Neural cell (in vitro differentiated cells): ENCODE measurements at regions not wholly inside any gene's neighbourhood (a gene's known extent, or its start where the extent isn't known, plus 50 kb on each side); places are given as distances from the start of the nearest gene placed in this dataset.

Source experiments
- H2AFZ ChIP-seq: fragments of 200-600, 300-800 bp; sonication (generic), shearing (Covaris generic); 2 replicates; pipeline ENCODE4 v1.6.0; 2014; ENCODE audit warnings: low read depth, mild to moderate bottlenecking, antibody characterized with exemption, low read length, moderate library complexity
- H3F3A ChIP-seq: fragments of 200-600 bp; shearing (Covaris generic); 2 replicates; pipeline ENCODE4 v1.6.1; 2016; ENCODE audit warnings: mild to moderate bottlenecking, moderate library complexity, mixed read lengths, antibody characterized with exemption, low read length; ENCODE audit not compliant: insufficient read depth, poor library complexity, severe bottlenecking
- H3K27ac ChIP-seq: fragments of 200-600, 300-800 bp; sonication (generic), shearing (Covaris generic); 2 replicates; pipeline ENCODE4 v1.5.1; 2014; ENCODE audit warnings: mild to moderate bottlenecking, low read length, moderate library complexity
- H3K27me3 ChIP-seq: fragments of 300-800, 200-600 bp; sonication (generic), shearing (Covaris generic); 2 replicates; pipeline ENCODE4 v1.6.0; 2014; ENCODE audit warnings: mild to moderate bottlenecking, low read depth, low read length, moderate library complexity; ENCODE audit not compliant: insufficient read depth
- H3K36me3 ChIP-seq: fragments of 300-800, 200-600 bp; sonication (generic), shearing (Covaris generic); 2 replicates; pipeline ENCODE4 v1.5.1; 2014; ENCODE audit warnings: mild to moderate bottlenecking, antibody characterized with exemption, low read length, moderate library complexity; ENCODE audit not compliant: insufficient read depth
- H3K4me2 ChIP-seq: fragments of 300-800, 200-600 bp; sonication (generic), shearing (Covaris generic); 2 replicates; pipeline ENCODE4 v1.6.0; 2014; ENCODE audit warnings: mild to moderate bottlenecking, low read length
- H3K4me3 ChIP-seq: fragments of 300-800, 200-600 bp; sonication (generic), shearing (Covaris generic); 2 replicates; pipeline ENCODE4 v1.5.1; 2014; ENCODE audit warnings: mild to moderate bottlenecking, low read length, moderate library complexity
- H3K79me2 ChIP-seq: fragments of 200-600 bp; shearing (Covaris generic); replicated peaks from 2 replicates; pipeline ENCODE4 v1.6.0; 2014; ENCODE audit warnings: mild to moderate bottlenecking, low read length, moderate library complexity; ENCODE audit not compliant: insufficient read depth
- H3K9ac ChIP-seq: fragments of 300-800, 200-600 bp; sonication (generic), shearing (Covaris generic); 2 replicates; pipeline ENCODE4 v1.6.1; 2016; ENCODE audit warnings: mild to moderate bottlenecking, low read length, mixed read lengths
- H3K9me2 ChIP-seq: fragments of 200-600 bp; shearing (Covaris generic); 2 replicates; pipeline ENCODE4 v1.6.1; 2016; ENCODE audit warnings: mild to moderate bottlenecking, low read length, mixed read lengths; ENCODE audit not compliant: insufficient read depth
- H3K9me3 ChIP-seq: fragments of 200-600, 300-800 bp; sonication (generic), shearing (Covaris generic); 2 replicates; pipeline ENCODE4 v1.6.1; 2016; ENCODE audit warnings: mild to moderate bottlenecking, mixed run types, low read length, moderate library complexity, mixed read lengths
- H4K20me1 ChIP-seq: fragments of 200-600 bp; shearing (Covaris generic); 2 replicates; pipeline ENCODE4 v1.6.1; 2016; ENCODE audit warnings: mild to moderate bottlenecking, mixed run types; ENCODE audit not compliant: insufficient read depth
- EP300 ChIP-seq: fragments of 450-650 bp; conservative IDR thresholded peaks from 2 replicates; pipeline ENCODE4 v1.6.1; 2014; ENCODE audit warnings: antibody characterized with exemption, mild to moderate bottlenecking, moderate library complexity; ENCODE audit not compliant: poor library complexity, severe bottlenecking
- EZH2 ChIP-seq: fragments of 200-600, 300-800 bp; shearing (Covaris generic), sonication (generic); IDR thresholded peaks from 2 replicates; pipeline ENCODE4 v1.6.1; 2014; ENCODE audit warnings: antibody characterized with exemption, low read length, borderline replicate concordance, mild to moderate bottlenecking; ENCODE audit not compliant: insufficient read depth, poor library complexity, severe bottlenecking
- MXI1 ChIP-seq: fragments of 450-650 bp; conservative IDR thresholded peaks from 2 replicates; pipeline ENCODE4 v1.6.1; 2014; ENCODE audit warnings: antibody characterized with exemption, mild to moderate bottlenecking; ENCODE audit not compliant: poor library complexity, severe bottlenecking
- POLR2AphosphoS5 ChIP-seq: IDR thresholded peaks from 2 replicates; pipeline ENCODE4 v1.6.1; 2012
- RAD21 ChIP-seq: fragments of 450-650 bp; conservative IDR thresholded peaks from 2 replicates; pipeline ENCODE4 v1.6.1; 2014; ENCODE audit warnings: antibody characterized with exemption, mild to moderate bottlenecking, moderate library complexity
- SMC3 ChIP-seq: fragments of 450-650 bp; conservative IDR thresholded peaks from 2 replicates; pipeline ENCODE4 v1.6.1; 2014; ENCODE audit warnings: antibody characterized with exemption, mild to moderate bottlenecking, moderate library complexity; ENCODE audit not compliant: poor library complexity
- TAF1 ChIP-seq: IDR thresholded peaks from 2 replicates; pipeline ENCODE4 v1.6.1; 2012; ENCODE audit warnings: low read depth
- TF ChIP-seq, protein P1 (sequence below): fragments of 450-650 bp; IDR thresholded peaks from 2 replicates; pipeline ENCODE4 v1.5.1; 2014; ENCODE audit warnings: antibody characterized with exemption, mild to moderate bottlenecking, moderate library complexity; ENCODE audit not compliant: poor library complexity, severe bottlenecking
- TF ChIP-seq, protein P2 (sequence below): IDR thresholded peaks from 2 replicates; pipeline ENCODE4 v1.6.1; 2012; ENCODE audit warnings: borderline replicate concordance

DNA sequence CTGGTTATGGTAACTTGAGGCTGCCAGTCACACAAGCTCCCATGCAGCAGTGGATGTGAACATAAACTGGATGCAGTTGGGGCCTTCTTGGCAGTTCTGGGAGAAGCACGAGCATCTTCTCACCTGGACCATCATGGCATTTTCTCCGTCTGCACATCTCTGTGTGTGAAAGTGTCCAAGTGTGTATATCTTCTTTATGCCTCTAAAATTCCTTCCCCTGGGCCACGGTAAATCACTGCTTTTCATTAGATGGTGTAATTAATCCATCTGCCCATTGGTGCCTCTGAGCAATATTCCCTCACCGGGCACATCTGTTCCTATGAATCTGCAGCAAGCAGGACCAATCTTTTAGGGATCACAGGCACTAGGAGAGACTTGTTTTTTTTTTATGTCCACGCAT, 138.0 kb downstream of the MAP3K7 start:
- Histone ChIP-seq H3K4me2 (no peak overlapping the region), H2AFZ (no peak overlapping the region), H3K4me3 (no peak overlapping the region), H3K9me3 (no peaks in the 10 kb centered on the region), H3F3A (no peaks in the 10 kb centered on the region), H3K36me3 (no peaks in the 10 kb centered on the region), H4K20me1 (no peaks in the 10 kb centered on the region), H3K9ac (no peak overlapping the region), H3K9me2 (no peaks in the 10 kb centered on the region), H3K79me2 (no peaks in the 10 kb centered on the region), H3K27me3 (no peaks in the 10 kb centered on the region), H3K27ac (no peak overlapping the region)
- TF ChIP-seq POLR2AphosphoS5, result no peak
- no peak for TF ChIP-seq TAF1
- TF ChIP-seq, protein P1, sequence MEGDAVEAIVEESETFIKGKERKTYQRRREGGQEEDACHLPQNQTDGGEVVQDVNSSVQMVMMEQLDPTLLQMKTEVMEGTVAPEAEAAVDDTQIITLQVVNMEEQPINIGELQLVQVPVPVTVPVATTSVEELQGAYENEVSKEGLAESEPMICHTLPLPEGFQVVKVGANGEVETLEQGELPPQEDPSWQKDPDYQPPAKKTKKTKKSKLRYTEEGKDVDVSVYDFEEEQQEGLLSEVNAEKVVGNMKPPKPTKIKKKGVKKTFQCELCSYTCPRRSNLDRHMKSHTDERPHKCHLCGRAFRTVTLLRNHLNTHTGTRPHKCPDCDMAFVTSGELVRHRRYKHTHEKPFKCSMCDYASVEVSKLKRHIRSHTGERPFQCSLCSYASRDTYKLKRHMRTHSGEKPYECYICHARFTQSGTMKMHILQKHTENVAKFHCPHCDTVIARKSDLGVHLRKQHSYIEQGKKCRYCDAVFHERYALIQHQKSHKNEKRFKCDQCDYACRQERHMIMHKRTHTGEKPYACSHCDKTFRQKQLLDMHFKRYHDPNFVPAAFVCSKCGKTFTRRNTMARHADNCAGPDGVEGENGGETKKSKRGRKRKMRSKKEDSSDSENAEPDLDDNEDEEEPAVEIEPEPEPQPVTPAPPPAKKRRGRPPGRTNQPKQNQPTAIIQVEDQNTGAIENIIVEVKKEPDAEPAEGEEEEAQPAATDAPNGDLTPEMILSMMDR, result no peak
- no peak for TF ChIP-seq EP300
- TF ChIP-seq EZH2, result no peak
- TF ChIP-seq, protein P2, sequence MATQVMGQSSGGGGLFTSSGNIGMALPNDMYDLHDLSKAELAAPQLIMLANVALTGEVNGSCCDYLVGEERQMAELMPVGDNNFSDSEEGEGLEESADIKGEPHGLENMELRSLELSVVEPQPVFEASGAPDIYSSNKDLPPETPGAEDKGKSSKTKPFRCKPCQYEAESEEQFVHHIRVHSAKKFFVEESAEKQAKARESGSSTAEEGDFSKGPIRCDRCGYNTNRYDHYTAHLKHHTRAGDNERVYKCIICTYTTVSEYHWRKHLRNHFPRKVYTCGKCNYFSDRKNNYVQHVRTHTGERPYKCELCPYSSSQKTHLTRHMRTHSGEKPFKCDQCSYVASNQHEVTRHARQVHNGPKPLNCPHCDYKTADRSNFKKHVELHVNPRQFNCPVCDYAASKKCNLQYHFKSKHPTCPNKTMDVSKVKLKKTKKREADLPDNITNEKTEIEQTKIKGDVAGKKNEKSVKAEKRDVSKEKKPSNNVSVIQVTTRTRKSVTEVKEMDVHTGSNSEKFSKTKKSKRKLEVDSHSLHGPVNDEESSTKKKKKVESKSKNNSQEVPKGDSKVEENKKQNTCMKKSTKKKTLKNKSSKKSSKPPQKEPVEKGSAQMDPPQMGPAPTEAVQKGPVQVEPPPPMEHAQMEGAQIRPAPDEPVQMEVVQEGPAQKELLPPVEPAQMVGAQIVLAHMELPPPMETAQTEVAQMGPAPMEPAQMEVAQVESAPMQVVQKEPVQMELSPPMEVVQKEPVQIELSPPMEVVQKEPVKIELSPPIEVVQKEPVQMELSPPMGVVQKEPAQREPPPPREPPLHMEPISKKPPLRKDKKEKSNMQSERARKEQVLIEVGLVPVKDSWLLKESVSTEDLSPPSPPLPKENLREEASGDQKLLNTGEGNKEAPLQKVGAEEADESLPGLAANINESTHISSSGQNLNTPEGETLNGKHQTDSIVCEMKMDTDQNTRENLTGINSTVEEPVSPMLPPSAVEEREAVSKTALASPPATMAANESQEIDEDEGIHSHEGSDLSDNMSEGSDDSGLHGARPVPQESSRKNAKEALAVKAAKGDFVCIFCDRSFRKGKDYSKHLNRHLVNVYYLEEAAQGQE, result no peak
- TF ChIP-seq RAD21, result no peak
- no peak for TF ChIP-seq SMC3
- no peak for TF ChIP-seq MXI1

DNA sequence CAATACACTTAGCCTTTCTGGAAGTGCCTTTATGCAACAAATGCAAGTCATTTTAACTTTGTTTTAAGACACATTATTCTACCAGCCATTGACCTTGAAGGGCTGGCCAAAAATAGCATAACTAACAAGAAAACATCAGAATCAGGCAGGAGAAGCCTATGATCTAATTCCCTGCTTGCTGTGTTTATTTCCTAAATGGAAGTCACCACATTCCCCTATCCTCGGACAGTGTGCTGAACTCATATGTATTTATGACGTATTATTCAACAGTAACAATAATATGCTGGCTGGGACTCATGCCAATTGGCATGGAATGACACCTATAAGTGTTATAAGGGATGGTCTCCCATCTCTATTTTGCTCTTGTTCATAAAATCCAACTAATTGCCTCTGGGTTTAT, 140.7 kb downstream of the MAP3K7 start:
- Histone ChIP-seq H4K20me1 (no peaks in the 10 kb centered on the region), H3K9me3 (no peaks in the 10 kb centered on the region), H3F3A (no peaks in the 10 kb centered on the region), H3K4me2 (no peak overlapping the region), H3K4me3 (no peak overlapping the region), H3K36me3 (no peaks in the 10 kb centered on the region), H3K9ac (no peak overlapping the region), H3K9me2 (no peaks in the 10 kb centered on the region), H3K79me2 (no peaks in the 10 kb centered on the region), H3K27ac (no peak overlapping the region), H2AFZ (no peak overlapping the region), H3K27me3 (no peaks in the 10 kb centered on the region)
- TF ChIP-seq MXI1 (no peak), EZH2 (no peak), SMC3 (no peak), RAD21 (no peak), EP300 (no peak), TAF1 (no peak), POLR2AphosphoS5 (no peak)
- TF ChIP-seq, protein P1, result no peak
- TF ChIP-seq, protein P2, result no peak
